Kasumi-1 (cell line): ENCODE measurements at regions not wholly inside any gene's neighbourhood (a gene's known extent, or its start where the extent isn't known, plus 50 kb on each side); places are given as distances from the start of the nearest gene placed in this dataset.

Experiments used
- DNase-seq, 2 experiments: peaks; one replicate each; lab custom pipeline; 2025; lab: John Stamatoyannopoulos, UW

DNA sequence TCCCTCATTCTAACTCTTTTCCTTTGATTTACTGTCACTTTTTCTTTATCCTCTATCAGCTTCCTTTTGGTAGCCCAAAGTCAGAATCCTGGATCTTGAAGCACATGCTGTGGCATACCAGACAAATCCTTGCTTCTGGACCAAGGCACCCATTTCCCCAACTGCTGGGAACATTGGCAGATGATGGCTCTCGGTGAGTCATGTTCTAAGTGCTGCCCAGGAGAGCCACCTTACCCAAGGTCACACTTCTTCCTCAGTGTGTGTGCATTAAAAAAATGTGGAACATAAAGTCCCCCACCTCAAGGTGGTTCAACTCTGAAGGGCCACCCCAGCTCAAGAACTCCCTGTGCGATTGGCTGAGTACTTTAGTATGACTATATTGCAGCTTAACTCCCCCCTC is 141.4 kb upstream of the PUM3 start:
- DNase-seq, result no peak

- no peak for DNase-seq
These were observed 140.6 kb upstream of the PUM3 start for GRCh38 chr9:2984491-2984890.

- no peak for DNase-seq
These were observed 136.2 kb upstream of the PUM3 start for GRCh38 chr9:2979957-2980610.

DNA sequence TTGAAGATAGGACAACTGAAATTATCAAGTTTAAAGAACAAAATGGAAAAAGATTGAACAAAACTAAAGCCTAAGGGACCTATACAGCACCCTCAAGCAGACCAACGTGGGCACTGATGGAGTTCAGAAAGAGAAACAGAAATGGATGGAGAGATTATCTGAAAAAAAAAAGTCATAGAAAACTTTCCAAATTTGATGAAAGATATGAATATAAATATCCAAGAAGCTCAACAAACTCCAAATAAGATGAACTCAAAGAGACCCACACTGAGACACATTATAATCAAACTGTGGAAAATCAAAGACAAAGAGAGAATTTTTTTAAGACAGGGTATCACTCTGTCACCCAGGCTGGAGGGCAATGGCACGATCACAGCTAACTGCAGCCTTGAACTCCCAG is 128.6 kb upstream of the PUM3 start:
- DNase-seq, result no peak

DNA sequence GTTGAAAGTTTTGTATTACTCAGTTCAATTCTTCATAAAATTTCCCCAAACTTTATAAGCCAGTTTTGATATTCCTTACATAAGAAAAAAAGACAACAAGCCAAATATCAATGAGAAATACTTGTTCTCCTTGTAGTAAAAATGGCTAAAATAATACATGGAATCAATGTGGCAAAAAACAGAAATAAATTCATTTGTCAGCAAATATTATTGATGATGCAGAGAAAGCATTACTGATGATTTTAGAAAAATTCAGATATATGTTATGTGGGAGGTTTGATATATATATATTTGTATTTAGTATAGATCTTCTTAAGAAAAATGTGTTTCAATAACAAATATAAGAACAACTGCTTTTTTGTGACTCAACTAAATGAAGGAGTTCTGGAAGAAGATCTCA is 127.0 kb upstream of the PUM3 start:
- no peak for DNase-seq

GRCh38 chr9:2967766-2968165 is 123.9 kb upstream of the PUM3 start:
- DNase-seq, result no peak

DNA sequence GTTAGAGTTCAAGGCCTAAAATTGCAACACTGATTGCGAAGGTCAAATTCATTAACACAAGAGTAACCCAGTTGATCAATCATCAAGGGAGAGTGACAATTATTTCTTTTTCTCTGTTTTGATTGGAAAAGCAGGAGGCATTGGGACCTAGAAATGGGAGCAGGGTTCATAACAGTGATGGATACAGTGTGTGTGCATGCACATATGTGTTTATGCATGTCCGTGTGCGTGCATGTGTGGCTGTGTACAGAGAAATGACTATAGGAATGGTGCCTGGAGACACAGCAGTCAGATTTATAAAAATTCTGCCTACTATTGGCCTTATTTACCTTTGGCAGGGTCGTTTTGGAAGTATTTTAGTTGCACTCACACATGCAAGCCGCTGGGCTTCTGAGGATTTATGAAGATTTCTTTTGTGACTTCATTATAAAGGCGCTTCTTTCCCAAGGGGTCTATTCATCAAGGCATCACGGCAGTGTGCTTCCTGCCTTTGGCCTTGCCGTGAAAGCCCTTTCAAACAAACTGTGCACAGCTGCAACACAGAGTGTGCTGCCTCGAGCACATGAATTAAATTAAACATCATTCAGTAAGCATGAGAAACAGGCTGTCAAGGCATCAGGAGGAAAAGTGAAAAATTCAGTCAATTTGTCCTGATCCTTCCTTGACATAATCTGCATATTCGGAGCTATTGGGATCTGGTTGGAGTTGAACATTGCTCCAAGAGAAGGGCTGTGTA is 122.8 kb upstream of the PUM3 start:
- no peak for DNase-seq

GRCh38 chr9:2964470-2964869 is 120.6 kb upstream of the PUM3 start:
- no peak for DNase-seq

DNA sequence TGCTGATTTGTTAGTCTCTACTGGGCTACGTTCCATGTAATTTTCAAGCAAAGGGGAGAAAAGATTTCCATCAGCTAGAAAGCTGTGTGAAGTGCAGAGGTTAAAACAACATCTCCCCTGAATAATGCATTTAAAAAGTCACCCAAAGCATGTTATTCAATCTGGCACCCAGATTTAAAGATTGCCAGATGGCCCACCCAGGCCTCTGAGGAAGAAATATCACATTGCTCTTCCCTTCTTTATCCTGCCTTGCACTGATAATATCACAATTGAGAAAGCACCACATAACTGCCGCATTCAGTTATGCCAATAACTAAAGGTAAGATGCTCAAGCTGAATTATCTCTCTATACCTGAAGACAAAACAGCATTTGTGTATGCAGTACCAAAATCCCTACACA is 119.4 kb upstream of the PUM3 start:
- no peak for DNase-seq

- DNase-seq, result no peak
These were observed 118.7 kb upstream of the PUM3 start for GRCh38 chr9:2962471-2963172.

- no peak for DNase-seq
These were observed 114.3 kb upstream of the PUM3 start for GRCh38 chr9:2958219-2958618.

DNA sequence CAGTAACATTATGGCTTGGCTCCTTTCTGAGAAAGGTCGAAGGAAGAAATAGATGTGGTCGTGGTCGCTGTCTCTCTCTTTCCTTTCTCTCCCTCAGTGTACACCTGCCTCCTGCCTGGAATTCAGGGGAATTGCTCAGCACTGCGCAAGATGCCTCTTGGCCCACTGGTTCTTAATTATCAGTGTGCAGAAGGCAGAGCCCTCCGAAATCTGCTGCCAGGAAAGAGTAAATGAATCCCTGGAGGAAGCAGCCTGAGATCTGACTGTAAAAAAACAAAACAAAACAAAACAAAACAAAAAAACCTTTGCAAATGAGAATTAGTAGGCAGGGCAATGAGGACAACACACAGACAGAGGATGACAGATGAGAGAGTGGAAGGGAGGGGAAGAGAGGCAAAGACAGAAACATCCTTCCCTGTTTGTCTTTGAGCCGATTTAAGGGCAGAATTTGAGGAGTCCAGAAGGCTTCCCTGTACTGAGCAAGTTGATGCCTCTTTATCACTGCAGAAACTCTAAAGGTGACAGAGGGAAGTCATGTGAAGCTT is 113.8 kb upstream of the PUM3 start:
- no peak for DNase-seq

DNA sequence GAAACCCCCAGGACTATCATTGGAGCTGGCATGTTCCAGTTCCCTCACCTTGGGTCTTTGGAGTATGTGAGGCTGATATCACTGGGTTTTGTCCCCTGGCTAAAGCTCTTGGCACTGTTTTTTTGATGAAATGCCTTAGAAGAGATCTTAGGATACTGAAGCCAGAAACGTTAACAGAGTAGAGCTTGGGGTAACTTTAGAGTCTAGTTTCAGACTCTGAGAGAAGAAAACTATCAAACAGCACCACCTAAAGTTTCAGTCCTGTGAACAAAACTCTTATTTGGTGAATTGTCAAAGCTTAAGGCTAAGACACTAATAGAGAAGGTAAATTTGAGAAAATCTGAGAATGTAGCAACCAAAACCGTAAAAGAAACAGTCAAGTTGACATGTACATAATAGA is 111.7 kb upstream of the PUM3 start:
- DNase-seq, result no peak

DNA sequence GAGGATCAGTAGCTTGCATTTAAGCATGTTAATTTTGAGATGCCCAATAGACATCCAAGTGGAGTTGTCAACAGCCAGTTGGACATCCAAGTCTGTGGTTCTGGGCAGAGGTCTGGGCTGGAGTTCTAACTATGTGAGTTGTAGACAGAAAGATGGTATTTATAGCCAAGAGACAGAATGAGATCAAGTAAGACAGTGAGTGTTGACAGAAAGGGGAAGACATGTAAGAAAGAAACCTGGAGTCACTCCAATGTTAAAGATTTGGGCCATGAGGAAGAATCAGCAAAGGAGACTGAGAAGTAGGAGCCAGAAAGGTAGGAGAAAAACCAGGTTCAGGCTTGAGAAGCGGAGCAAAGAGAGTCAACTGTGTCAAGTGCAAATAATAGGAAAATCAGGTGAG is 95.5 kb upstream of the PUM3 start:
- DNase-seq, result no peak

GRCh38 chr9:2936221-2936620 is 92.3 kb upstream of the PUM3 start:
- no peak for DNase-seq

- DNase-seq, result no peak
These were observed 91.0 kb upstream of the PUM3 start for GRCh38 chr9:2934883-2935282.

DNA sequence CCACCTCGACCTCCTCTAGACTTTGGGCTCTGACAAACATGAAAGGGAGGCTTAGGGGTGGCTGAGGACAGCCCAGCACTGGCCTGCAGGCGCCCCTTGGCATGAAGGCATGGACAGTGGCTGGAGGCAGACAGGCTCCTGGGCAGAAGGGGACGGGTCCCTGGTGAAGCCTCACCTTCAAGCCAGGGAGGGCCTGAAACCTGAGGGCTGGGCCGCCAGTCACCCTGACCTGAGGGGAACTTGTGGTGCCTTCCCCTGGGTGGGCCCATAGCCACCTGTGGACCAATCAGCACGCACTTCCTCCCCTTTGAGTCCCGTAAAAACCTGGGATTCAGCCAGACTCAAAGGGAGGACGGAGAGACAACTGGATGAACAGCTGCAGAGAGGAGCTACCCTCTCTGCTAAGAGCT is 90.4 kb upstream of the PUM3 start:
- no peak for DNase-seq

DNA sequence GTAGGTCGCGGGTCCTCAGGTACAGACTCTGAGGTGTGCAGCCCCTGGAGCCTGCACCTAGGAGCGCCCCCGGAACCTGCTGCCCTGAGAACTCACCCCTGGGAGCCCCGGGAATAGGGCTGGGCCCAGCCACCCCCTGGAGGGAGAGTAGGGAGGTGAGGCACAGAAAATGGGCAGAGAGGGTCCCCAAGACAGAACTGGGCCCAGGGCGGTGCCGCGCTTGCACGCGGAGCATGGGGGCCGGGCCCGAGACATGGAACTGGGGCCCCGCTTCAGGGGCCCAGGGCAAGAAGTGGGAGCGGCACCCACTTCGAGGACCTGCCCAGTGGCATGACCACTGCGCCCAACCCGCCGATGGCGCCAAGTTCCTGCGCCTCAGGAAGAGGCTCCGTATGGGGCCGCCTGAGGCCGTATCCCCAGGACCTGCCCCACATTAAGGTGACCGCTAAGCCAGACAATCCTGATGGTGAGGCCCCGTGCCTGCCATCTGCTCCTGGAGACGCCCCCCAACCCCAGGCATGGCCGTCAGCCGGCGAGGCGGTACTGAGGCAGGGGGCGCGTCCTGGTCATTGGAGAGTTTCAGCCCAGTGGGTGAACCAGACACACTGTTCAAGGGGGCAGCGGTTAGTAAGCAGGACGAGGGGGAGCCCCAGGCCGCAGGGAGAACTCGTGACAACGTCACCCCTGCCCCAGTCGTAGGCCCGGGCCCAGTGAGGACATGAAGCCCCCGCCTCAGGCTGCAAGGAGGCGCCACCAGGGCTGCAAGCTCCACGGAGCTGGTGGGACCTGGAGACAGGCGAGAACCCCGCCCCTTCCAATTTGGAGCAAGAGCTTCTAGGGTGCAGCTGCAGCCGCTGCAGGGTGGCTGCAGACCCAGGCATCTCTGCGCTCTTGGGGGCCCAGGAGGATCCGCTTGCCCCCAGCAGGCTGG is 89.5 kb upstream of the PUM3 start:
- no peak for DNase-seq

DNA sequence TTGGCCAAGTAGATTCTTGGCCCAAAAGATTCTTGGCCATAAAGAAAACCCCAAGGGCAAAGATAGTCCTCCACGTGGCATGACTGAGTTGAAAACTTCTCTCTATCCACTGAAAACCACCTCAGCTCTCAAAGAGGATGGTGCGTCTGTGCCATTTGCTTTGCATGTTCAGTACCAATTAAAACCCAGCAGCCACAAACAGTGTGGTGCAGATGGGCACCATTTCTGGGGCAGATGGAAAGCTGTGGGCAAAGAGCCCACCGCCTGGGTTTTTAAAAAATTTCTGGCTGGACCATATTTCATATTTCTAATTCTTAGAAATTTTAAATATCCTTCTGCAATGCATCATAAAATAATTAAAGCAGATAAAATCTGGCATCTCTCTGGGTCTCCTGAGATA is 84.5 kb upstream of the PUM3 start:
- DNase-seq, result no peak

- DNase-seq, result no peak
These were observed 81.1 kb upstream of the PUM3 start for GRCh38 chr9:2925016-2925415.

- no peak for DNase-seq
These were observed 80.5 kb upstream of the PUM3 start for GRCh38 chr9:2924380-2924768.

GRCh38 chr9:2923766-2924379 is 80.0 kb upstream of the PUM3 start:
- no peak for DNase-seq
